ENCODE measurements at regions not wholly inside any gene's neighbourhood (a gene's known extent, or its start where the extent isn't known, plus 50 kb on each side); places are given as distances from the start of the nearest gene placed in this dataset.

DNA sequence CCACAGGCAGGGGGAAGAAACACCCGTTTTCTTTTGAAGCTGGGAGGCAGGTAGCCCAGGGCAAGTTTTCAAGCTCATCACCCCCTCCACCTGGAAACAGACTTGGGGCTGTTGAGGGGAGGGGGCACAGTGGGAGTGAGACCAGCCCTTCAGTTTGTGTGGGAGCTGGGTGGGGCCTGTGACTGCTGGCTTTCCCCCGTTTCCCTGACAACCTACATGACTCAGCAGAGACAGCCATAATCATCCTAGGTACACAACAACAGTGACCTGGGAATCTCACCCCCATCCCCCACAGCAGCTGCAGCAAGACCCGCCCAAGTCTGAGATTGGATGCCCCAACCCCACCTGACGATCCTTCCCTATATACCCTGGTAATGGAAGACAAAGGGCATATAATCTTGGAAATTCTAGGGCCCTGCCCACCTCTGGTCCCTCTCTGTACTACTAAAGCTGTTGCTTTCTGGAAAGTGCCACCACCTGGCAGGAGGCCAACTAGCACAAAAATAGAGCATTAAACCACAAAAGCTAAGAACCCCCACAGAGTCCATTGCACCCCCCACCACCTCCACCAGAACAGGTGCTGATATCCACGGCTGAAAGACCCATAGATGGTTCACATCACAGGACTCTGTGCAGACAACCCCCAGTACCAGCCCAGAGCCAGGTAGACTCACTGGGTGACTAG is 422.2 kb upstream of the SGO1 start:
- TF ChIP-seq, protein P1, sequence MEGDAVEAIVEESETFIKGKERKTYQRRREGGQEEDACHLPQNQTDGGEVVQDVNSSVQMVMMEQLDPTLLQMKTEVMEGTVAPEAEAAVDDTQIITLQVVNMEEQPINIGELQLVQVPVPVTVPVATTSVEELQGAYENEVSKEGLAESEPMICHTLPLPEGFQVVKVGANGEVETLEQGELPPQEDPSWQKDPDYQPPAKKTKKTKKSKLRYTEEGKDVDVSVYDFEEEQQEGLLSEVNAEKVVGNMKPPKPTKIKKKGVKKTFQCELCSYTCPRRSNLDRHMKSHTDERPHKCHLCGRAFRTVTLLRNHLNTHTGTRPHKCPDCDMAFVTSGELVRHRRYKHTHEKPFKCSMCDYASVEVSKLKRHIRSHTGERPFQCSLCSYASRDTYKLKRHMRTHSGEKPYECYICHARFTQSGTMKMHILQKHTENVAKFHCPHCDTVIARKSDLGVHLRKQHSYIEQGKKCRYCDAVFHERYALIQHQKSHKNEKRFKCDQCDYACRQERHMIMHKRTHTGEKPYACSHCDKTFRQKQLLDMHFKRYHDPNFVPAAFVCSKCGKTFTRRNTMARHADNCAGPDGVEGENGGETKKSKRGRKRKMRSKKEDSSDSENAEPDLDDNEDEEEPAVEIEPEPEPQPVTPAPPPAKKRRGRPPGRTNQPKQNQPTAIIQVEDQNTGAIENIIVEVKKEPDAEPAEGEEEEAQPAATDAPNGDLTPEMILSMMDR (IDR thresholded peaks at IDR 0.05): no peak
- TF ChIP-seq POLR2AphosphoS5 (IDR thresholded peaks at IDR 0.05) (no peak), POLR2A (IDR thresholded peaks at IDR 0.05) (no peak)
